HG03558 (cell line): ENCODE measurements at regions not wholly inside any gene's neighbourhood (a gene's known extent, or its start where the extent isn't known, plus 50 kb on each side); places are given as distances from the start of the nearest gene placed in this dataset.
"Not testable (repeated sequence)": the region's sequence is repeated elsewhere in the genome, so short reads cannot be mapped to it uniquely, and the experiment has no call there.

ENCODE experiments used
- ATAC-seq: cut with Tn5 transposase; IDR thresholded peaks from one replicate; pipeline ENCODE4 v1.9.1; 2021; ENCODE audit warnings: moderate number of reproducible peaks; ENCODE audit not compliant: unreplicated experiment; ENCODE audit errors: extremely low read depth

DNA sequence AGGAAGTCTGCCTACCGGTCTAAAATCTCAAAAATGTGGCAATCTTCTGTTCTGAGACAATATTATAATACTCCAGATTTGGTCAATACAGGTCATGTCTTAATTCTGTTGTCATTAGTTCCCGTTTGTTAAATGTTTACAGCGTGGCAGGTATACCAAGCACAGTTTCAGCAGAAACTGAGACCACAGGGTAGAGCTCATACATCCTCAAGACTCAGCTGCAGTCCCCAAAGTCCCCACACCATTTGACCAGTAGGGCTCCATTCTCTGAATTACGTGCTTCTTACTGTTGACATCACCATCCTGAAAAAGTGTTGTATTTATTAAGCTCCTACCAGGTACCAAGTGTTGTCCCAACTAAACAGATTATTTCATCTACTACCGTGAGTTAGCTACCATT is 157.1 kb downstream of the MC4R start:
- no peak for ATAC-seq

DNA sequence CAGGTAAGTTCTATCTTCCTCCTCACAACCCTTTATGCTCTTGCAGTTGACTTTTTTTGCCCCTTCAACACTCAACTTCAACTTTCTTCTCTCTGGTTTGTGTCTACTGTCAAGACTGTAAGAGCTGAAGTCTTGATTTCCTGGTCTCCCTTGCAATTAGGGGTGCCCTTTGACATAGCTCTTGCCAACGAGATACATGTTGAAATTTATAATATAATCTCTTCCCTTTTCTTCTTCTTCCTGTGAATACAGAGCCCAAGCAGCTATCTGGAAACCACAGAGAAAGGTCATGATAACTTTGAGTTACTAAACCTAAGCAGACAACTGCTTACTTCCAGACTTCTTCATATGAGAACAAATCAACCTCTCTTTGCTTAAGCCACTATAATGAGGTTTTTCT is 163.5 kb downstream of the MC4R start:
- ATAC-seq, result no peak

DNA sequence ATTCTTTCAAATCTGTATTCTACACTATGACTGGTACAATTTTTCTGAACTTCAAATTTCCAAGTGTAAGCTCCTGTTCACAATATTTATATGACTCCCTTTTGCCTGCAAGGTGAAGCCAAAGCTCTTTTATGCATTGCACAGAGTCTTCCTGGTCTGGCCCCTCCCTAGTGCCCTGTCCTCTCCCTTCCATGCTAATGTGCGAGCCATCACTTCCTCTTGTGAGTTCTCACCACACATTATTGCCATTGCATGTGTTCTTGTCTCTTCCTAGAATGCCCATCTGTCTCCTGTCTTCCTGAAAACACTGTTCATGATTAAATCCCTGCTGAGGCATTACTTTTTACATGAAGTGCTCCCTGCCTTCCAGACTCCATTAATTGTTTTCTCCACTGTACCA is 169.9 kb downstream of the MC4R start:
- ATAC-seq, result no peak

DNA sequence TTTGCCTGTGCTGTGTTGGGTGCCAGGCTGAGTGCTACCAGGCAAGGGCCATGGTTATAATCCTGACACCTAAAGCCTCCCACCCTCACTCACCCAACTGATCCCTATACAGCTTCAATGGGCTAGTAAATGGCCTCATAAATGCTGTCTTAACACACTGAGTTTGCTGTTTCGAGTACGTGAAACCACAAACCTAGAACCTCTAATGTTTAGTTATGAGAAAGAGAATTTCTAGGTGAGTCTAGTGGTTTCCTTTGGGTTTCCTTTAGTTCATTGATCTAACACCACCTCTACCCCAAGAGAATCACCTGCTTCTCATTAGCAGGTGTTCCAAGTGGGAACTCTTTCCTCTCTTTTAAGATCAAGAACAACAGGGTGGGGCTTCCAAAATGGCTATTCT is 172.0 kb downstream of the MC4R start:
- no peak for ATAC-seq

DNA sequence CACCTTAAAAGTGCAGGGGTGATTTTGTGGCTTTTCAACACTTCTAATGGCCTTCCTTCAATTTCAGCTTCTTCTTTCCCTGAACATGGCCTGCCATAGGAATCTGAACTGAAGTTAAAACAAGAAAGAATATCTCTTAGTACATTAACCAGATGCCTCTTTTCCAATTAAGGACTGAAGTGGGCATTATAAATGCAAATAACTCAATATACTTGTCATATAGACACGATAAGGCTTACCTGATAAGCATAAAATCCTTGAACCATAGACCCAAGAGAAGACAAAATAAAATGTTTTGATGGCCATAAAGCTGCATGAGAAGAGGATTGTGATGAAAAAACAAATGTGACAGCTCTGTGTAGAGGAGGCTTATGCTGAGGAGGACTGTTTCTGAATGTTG is 173.1 kb downstream of the MC4R start:
- no peak for ATAC-seq

DNA sequence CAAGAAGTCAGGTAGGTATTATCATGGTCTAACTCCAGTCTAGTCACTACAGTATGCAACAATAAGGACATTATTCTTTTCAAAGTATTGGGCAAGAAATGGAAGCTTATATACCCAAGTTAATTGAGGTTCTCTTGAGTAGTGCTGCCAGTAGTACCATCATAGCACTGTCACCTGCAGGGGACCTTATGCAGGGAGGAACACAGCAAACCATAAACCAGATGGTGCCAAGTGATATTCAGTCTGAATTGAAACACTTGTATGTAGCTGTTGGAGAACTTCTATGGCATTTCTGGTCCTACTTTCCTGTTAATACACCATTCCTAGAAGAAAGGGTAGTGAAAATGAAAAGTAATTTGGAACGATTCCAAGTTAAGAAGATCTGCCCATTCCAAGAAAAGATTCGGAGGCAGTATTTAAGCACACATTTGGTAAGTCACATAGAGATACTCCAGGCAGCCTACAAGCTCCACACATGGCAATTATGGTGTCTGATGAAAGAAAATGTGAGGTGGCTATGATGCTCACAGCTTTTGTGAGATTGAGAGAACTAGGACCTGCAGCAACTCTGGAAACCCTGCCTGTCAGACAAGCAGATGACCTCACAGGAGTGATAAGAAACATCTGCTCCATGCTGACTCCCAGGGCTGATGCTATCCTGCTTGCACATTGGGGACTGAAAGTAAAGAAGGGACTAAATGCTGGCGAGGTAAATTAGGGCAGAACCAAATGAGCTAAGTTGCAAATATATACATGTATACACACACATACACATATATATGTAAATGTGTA is 174.7 kb downstream of the MC4R start:
- no peak for ATAC-seq

DNA sequence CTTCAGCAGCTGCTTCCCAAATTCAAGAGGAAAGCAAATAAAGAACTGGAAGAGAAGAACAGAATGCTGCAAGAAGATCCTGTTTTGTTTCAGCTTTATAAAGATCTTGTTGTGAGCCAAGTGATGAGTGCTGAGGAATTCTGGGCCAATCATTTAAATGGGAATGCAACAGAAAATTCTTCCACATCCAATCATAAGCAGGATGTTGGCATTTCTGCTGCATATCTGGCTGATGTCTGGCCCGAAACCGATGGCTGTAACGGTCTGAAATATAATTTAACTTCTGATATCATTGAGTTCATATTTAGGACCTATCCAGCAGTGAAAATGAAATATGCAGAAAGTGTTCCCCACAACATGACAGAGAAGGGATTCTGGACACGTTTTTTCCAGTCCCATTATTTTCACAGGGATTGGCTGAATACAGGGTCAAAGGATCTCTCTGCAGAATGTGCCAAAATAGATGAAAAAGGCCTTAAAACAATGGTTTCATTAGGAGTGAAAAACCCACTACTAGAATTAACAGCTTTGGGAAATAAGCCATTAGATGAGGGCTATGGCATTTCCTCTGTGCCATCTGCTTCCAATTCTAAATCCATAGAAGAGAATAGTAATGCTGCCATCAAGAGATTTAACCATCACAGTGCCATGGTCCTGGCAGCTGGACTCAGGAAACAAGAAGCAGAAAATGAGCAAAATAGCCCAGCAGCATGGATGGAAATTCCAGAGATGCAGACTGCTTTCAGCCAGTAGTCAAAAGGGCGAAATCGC is 175.6 kb downstream of the MC4R start:
- ATAC-seq, result no peak

DNA sequence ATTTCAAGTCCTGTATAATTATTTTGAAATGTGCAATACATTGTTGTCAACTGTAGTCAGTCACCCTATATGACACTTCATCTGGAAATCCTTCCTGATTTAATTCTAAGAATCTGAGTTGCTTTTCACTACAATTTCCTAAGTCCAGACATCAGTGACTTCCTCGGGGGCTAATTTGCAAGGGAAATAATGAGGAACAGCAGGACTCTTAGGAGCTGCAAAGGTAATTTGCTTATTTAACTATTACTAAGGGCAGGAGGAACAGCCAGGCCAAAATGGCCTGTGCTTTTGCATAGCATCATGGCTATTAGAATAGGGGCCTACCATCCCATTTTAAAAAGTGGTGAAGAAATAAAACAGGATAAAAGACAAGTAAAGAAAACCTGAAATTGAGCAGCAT is 178.8 kb downstream of the MC4R start:
- ATAC-seq, result no peak

DNA sequence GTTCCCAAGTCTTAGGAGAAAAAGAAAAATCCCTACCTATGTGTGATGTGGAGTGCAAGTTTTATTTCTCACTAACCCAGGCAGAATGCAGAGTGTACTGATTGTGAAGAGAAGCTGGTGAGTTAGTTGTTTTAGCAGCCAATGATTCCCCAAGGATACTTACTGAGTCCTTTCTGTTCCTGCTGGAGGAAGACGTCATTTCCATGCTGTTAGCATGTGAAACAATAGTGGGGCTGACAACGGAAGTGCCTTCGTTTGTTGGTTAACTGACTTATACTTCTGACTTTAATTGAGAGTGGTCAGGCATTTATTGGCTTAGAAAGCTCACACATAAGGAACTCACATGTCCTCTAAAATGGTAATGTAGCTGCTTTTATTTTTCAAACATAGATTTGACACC is 180.6 kb downstream of the MC4R start:
- ATAC-seq, result no peak

DNA sequence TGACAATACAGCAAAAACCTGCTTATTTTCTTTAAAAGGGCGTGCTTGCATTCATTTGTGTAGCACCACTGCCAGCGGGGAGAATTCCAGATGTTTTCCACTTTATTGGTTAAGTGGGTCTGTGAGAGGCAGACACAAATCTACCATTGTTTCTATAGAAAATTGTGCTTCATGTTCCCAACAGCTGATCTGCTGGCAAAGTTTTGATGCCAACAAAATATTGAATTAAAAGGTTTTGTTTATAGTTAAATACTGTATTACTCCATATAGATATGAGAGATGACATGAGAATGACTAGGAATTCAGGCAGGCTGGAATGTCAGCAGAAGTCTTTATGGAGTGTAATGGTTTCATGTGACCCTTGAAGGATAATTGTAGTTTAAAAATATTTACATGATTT is 182.7 kb downstream of the MC4R start:
- no peak for ATAC-seq

DNA sequence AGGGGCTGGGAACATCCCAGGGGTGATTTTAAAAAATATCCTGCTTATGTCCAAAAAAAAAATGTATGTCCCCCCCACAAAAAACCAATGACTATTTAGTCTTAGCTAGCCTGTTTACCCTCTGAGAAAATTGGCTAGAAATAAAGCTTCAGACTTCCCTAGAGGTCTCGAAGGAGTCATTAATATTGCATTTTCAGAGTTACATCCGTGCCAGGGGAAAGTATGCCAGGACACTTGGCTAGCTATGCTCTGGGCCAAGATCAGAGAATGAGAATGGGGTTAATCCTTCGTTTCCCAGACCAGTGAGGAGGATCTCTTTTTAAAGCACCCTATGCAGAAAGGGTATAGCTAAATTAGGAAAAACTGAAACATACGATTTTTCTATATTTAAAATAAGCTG is 183.6 kb downstream of the MC4R start:
- ATAC-seq, result no peak

DNA sequence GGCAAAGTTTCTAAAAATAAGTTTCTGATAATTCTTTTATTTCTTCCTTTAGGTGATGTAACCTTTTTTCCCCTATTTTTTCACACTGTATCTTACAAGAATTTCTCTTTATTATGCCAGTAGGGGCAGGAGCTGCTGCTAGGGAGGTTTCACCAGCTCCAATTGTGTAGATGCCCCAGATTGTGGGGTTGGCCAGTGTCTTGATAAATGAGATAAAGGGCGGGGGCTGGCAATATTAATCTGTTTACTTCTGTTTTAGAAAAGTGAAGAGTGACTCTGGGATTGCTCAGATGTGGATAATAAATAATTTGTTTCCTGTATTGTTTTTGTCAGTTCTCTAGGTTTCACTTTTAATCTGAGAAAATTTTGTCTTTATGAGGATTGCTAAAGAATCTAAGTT is 190.4 kb downstream of the MC4R start:
- ATAC-seq, result no peak

DNA sequence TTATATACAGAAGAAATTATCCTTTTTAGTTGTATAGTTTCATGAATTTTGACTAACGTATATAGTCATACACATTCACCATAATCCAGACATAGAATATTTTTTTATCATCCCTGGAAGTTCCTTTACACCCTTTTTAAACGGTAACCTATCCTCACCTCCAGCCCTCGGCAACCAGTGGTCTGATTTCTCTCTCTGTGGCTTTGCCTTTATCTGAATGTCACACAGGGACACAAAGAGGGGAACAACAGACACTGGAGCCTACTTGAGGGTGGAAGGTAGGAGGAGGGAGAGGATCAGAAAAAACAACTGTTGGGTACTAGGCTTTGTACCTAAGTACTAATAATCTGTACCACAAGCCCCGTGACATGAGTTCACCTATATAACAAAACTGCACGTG is 191.9 kb downstream of the MC4R start:
- no peak for ATAC-seq

DNA sequence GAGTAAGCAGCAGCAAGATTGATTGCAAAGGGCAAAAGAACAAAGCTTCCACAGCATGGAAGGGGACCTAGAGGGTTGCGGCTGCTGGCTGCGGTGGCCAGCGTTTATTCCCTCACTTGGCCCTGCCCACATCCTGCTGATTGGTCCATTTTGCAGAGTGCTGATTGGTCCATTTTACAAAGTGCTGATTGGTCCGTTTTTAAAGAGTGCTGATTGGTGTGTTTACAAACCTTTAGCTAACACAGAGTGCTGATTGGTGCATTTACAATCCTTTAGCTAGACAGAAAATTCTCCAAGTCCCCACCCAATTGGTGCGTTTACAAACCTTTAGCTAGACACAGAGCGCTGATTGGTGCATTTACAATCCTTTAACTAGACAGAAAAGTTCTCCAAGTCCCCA is 194.4 kb downstream of the MC4R start:
- not testable (repeated sequence) for ATAC-seq

DNA sequence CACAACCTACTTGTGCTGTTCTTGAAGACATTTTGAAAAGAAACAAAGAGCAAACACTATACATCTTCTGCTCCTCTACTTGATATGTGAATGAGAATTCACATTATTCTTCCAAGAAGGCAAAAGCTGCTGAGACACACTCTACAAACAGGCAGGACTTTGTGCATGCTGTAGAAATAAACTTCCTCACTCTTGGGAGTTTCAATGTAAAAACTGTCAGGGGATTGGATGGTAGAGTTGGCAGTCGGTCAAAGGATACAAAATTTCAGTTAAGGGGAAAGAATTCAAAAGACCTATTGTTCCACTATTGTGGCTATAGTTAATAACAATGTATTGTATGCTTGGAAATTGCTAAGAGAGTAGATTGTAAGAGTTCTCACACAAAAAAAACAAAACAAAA is 196.3 kb downstream of the MC4R start:
- no peak for ATAC-seq

DNA sequence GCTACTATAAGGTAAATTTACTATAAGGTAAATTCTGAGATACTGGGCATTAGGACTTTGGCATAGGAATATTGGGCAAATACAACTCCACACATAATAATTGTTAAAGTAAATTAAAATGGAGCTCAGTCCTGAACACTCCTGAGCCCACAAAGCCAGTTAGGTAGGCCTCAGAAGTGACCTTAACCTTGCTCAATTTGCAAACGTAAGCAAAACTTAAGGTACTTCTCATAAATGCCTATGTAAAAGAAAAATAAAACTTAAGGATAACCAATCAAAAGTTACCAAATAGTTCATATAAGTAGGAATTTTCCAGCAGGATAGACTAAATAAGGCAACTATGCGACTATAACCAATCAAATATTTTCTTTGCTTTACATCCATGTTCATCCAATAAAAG is 197.7 kb downstream of the MC4R start:
- no peak for ATAC-seq

DNA sequence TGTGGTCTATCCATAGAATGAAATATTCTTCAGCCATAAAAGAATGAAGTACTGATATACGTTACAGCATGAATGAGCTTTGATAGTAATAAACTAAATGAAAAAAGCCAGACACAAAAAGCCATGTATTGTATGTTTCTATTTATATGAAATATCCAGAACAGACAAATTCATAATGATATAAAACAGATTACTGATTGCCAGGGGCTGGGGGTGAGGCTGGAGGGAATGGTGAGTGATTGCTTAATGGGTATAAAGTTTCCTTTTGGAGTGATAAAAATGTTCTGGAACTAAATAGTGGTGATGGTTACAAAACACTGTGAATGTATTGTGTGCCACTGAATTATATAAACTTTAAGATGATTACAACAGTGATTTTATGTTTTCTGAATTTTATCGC is 200.5 kb downstream of the MC4R start:
- ATAC-seq, result no peak

DNA sequence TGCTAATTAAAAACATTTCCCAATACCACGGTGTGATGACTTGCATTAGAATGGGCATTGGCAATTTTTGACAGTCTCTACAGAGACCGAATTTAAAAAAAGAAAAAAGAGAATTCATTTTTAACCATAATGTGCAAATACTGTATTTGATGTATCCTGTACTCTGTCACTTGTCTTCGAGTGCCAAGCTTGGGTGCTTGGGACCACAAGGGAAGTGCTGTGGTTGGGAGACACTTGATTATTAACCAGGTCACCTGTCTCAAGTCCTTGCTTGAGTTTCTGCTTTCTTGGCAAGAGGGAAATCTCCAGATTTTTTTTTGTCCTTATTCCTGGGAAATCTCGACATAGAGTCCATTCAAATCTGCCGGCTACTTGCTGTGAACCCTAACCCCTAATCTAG is 209.0 kb downstream of the MC4R start:
- ATAC-seq, result peak; percentile 62

DNA sequence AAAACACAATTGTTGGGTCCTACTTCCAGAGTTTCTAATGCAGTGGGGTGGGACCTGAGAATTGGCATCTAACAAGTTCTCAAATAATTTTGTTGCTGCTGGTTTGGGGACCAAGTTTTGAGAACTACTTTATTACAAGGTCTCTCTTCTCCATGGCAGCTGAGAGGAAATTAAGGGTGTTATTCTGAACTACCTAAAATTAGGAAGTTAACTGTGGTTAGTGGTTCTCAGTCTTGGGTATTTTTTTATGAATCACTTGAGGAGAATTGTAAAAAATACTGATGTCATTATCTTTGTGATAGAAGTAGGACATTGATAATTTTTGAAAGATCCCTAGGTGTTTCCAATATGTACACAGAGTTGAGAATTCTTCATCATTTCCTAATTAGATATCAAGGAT is 210.2 kb downstream of the MC4R start:
- ATAC-seq, result no peak

DNA sequence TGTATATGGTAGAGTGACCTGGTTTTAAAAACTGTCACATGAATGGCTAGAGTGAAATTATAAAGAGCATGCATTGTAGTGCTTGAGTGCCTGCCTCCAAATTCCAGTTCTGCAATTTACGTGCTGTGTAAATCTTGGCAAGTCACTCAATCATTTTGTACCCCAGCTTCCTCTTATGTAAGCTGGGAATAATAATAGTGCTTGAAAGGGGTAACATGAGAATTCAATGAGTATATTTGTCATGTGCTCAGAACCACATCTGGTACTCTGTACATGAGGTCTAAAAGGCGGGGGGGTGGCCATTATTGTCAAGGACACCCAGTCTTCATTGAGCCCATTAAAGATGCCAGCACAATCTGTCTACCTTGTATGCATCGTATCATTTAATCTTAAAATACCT is 214.8 kb downstream of the MC4R start:
- no peak for ATAC-seq

DNA sequence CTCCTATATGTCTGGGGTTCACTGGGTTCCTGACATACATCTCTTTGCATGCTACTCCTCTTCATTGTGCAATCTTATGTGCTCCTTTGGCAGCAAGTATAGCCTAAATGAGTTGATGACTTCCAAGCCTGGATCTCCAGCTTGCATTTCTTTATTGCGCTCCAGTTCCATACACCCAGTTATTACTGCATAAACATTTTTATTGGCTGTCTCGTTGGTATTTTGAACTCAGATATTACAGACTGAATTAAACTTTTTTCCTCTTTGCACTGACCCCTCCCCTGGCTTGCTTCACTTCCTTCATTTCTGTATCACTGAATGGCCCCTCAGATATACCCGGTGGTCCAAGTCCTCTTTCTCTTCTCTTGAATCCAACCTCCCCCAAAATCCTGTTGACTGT is 219.2 kb downstream of the MC4R start:
- no peak for ATAC-seq

DNA sequence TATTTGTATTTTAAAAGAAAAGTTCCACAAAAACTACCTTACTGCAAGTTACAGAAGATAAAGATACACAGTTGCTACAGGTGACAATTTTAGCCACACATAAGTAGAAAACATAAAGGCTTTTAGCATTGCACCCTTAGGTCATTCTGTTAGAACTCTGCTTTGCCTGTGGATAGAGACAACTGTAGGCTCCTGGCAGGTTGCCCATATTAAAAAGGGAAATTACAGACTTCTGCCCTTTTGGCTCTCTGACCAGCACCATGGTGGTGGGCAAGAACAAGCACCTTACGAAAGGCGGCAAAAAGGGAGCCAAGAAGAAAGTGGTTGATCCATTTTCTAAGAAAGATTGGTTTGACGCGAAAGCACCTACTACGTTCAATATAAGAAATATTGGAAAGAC is 223.3 kb downstream of the MC4R start:
- ATAC-seq, result no peak
